HG03097 (cell line): ENCODE measurements at regions not wholly inside any gene's neighbourhood (a gene's known extent, or its start where the extent isn't known, plus 50 kb on each side); places are given as distances from the start of the nearest gene placed in this dataset.

Experiments
- ATAC-seq: cut with Tn5 transposase; IDR thresholded peaks from one replicate; pipeline ENCODE4 v1.9.1; 2021; ENCODE audit not compliant: unreplicated experiment, low FRiP score

- no peak for ATAC-seq
Measured at GRCh38 chr21:24840287-24840686, 767.0 kb downstream of the MRPL39 start.

GRCh38 chr21:24832961-24833360 lies 774.3 kb downstream of the MRPL39 start:
- ATAC-seq: no peak

DNA sequence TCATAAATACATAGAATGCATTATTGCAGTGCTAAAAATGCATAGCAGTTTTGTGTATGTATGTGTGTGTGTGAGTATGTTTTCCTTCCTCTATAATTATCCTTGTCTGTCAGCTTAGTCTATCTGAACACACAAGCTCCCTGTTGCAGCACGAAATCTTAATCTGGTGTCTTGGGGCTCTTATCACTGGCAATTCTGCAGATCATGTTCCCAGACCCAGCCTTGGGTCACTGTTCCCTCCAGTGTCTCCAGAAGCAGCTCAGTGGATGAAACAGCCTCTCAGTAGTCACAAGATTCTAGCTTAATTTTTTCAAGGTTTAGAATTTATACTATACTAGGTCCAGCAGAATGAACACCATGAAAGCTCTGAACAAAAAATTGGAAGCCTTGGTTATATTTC lies 777.9 kb downstream of the MRPL39 start:
- ATAC-seq: no peak

DNA sequence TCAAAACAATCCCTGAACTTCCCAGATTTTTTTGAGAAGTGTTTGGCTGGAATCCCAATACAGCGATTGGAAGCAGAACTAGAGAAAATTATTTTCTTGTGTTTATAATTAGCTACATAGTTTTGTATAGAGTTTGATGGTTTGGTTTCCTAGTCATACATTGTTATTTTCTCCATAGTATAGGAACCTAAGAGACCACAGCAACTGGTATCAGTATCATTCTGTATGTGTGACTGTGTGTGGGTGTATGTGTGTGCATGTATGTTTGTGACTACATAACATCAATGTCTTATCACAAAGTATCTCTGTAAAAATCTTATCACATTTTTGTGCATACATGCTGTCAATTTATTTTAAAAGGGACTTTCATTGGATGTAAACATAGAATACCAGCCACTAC lies 780.5 kb downstream of the MRPL39 start:
- ATAC-seq: no peak

DNA sequence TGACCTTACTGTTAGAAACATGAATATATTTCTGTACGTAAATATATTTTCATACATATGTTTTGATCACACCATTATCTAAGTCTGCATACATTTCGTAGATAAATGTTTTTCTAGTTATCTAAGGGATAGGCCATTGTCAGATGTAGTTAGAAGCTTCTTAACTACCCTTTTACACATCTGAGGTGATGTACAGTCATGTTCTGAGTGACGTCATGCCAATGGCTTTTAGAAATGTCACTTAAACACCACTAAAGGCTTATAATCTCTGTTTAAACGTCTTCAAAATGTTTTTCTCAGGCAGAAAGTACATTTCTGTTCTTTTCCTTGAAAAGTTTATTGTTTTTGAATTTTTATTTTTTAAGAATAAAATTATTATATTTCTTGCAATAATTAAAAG lies 781.9 kb downstream of the MRPL39 start:
- ATAC-seq: no peak

DNA sequence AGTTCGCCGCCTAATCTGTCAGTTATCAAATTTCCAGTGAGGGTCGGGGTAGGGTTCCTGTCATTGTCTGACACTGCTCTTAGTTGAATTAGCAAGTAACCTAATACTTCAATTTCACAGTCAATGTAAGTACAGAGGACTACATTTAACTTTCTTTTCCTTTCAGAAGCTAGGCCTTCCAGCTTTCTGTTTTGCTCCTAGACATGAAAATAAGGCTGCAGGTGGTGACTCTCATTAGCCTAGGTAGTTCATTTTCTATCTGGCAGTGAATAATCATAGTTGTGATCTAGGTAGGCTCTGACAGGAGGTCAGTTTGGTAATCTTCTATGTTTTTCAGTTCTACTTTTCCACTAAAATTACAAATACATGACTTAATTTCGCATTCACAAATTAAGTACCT lies 783.1 kb downstream of the MRPL39 start:
- no peak for ATAC-seq

GRCh38 chr21:24823247-24823646 lies 784.0 kb downstream of the MRPL39 start:
- no peak for ATAC-seq

DNA sequence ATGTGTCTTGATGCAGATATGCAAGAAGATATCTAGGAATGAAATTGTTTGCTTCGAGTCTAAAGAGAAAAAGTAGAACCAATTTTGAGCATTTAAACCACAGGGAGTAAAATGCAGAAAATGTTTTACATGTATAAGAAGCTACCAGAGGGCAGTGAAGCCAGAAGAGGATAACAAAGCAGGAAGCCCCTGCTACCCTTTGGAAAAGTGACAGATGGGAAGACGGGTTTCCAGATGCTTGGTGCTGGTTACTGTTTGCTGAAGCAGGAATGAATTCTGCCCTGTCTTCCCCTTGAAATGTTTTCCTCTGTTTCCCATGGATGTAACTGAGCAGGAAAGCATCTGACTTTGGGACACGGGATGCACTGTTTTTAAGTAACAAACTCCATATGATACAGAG lies 822.2 kb downstream of the MRPL39 start:
- ATAC-seq: no peak

DNA sequence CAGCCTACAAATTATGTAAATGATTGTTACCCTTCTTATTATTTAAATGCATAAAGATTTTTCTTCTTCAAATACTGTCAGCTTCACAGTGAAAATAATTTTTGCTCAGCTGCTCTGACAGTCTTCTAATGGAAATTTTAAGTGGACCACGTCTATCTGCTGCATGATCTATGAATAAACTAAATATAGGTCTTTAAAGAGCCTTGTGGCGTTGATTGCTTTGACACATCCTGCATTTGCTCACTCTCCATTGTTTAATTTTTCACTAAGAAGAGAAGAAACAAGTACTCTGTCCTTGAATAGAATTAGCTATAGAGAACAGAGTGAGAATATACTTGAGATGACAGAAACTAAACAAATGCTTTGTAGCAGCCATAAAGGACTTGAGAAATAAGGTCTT lies 826.1 kb downstream of the MRPL39 start:
- ATAC-seq: no peak

DNA sequence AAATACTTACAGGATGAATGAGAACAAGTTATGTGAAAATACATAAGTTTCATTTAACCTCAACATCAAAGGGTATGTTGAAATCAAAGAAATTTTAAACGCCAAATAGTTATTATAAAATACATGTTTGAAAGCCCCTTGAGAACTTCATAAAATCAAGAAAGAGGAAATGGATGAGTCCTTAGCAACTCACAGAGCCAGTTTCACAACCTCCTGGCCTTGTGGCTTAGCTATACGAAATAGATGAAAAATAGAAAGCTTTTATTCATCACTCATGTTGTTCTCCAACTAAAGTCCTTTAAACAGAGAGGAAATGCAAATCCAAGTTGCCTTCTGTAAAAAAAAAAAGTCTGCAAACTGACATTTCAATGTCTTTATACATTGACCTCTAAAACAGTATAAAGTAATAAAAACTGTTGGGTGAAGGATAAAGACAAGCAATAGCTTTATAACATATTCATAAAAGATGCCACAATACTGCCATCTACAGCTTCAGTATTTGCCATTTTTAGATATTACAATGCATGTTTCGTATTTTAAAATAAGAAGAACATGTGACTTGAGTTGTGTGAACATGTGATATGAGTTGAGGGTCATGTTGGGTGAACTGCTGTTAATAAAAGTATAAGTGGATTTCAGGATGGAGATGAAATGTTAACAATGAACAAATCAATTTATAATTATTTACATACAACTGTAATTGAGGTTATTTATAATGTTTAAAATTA lies 847.8 kb downstream of the MRPL39 start:
- no peak for ATAC-seq

GRCh38 chr21:24738063-24738462 lies 869.2 kb downstream of the MRPL39 start:
- ATAC-seq: no peak

DNA sequence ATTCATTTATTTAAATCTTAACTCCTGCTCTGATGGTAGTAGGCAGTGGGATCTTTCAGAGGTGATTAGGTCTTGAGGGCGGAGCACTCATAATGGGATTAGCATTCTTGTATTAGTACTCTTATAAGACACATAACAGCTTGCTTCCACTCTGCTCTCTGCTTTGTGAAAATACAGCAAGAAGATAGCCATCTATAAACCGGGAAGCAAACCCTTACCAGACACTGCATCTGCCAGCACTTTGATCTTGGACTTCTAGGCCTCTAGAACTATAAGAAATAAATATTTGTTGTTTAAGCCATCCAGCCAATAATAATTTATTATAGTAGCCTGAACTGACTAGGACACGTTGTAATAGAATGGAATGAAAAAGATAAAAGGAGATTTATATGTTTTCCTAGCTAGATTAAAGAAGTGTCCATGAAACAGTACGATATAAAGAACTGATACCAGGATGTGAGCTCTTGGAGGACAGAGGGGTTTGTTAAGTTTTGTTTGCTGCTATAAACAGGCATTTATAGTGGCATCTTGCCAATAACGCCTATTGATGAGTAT lies 869.9 kb downstream of the MRPL39 start:
- no peak for ATAC-seq

DNA sequence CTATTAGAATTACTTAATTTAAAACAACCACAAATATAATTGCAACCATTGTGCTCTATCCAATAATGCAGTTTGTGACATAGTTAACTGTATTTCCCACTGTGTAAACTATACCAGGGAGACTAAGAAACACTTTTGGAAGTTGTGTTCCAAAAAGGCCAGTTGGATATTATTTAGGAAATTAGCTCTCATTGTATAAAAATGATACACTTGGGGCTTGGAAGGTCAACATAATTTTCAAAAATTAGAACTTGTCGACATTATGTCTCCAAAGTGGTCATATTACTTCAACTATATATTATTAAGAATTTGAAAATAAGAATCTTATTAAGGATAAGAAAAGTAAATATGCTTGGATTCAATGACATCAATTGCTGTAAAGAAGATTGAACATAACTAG lies 876.6 kb downstream of the MRPL39 start:
- no peak for ATAC-seq

DNA sequence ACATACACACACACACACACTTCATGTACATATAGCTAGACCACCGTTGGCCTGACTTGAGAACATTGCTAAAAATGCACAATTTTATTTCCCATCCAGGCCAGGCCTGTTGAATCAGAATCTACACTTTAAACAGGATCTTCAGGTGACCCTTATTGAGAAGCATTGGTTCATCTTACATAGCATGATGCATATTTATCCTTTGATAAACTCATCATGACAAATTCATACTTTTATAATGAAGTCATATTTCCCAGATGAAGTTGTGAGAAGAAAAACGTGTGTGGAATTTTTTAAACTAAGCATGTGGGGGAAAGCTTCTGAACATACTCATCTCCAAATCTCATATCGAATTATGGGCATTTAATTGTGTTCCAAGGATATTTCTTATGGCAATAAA lies 877.7 kb downstream of the MRPL39 start:
- ATAC-seq: no peak

- no peak for ATAC-seq
Measured at GRCh38 chr21:24727803-24728440, 879.4 kb downstream of the MRPL39 start.

DNA sequence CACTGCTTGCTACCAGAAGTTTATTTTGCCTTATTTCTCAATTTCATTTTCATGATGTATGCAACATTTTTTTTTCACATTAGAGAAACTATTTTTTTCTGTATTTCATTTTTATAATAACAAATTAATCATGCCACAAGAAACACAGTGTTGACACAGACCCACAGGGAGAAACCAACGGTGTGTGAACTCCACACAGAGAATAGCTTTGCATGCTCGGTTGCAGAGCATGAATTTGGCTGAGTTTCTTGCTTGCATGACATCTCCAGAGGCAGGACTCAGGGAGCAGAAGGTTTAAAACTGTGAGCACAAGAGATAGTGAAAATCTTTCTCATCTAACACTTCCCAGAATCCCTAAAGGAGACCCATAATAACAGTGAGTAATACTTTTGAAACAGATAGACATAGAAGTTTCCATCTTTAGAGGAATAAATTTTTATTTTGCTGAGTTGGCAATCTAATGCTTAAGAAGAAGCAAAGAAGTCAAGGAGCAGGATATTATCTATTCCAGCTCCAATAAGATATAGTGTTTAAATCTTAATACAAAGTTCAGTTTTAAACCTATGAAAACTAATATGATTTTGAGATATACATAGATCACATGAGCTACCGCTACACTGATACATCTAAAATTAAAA lies 890.9 kb downstream of the MRPL39 start:
- no peak for ATAC-seq

- ATAC-seq: no peak
Measured at GRCh38 chr21:24714646-24715200, 892.6 kb downstream of the MRPL39 start.

DNA sequence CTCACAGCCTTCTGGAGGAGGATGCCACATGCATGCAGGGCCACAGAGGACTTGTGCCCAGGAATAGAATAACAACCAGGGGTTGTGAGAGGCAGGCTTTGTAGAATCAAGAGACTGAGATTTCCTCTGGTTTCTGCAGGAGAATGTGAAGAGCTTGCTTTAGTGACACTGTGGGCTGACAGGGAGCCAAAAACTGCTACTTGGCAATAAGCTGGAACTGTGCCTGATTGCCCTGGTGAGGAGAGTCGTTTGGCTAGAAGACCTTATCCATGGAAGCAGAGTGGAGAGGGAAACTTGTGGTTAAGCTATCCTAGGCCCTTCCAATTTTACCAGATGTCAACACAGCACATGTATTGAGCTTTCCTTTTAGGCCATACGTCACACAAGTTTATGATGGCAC lies 902.1 kb downstream of the MRPL39 start:
- no peak for ATAC-seq

- ATAC-seq: no peak
Measured at GRCh38 chr21:24693779-24694178, 913.5 kb downstream of the MRPL39 start.

GRCh38 chr21:24681456-24681855 lies 925.8 kb downstream of the MRPL39 start:
- ATAC-seq: no peak

DNA sequence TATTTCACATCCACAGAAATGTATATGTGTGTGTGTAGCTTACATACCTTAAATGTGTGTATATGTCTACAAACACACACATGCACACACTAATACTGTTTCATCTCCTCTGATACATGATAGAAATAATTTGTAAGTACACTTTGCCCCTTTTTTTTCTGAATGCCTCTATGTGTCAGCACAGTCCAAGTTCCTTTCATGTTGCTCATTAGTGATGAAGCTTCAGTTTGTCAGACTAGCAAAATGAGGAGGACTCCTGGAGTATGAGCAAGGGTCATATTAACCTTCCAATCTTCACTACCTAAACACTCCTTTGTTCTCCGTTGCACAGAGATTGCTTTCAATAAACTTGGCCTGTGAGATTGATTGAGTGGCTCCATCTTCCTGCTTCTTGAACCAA lies 935.4 kb downstream of the MRPL39 start:
- no peak for ATAC-seq
